ENCODE measurements at regions not wholly inside any gene's neighbourhood (a gene's known extent, or its start where the extent isn't known, plus 50 kb on each side); places are given as distances from the start of the nearest gene placed in this dataset.

GRCh38 chr18:46291149-46291548 is 187.0 kb downstream of the HAUS1 start:
- no peaks in the 10 kb centered on the region for H3K27me3 ChIP-seq (ENCODE audit: control insufficient read depth, insufficient read depth, low read length)
- no peak for DNase-seq (ENCODE audit: low read depth, low spot score)
- TF ChIP-seq POLR2AphosphoS5 (IDR thresholded peaks at IDR 0.05; ENCODE audit: low read depth, low read length): no peak
- in situ Hi-C loops (cut with HindIII; ENCODE audit: low pct_unique_long_range_greater_than_20kb, low sequenced_read_pairs) (no loop called here), intact Hi-C loops (cut with micrococcal nuclease; ENCODE audit: unreplicated experiment) (no loop called here)
- no peak overlapping the region for H3K4me3 ChIP-seq (ENCODE audit: low read depth in 2 of 2, low read length in 2 of 2)
- CTCF ChIA-PET: no interaction called here
- no TSS peak for BruUV-seq (replicated peaks)
- no peaks in the 10 kb centered on the region for H3K4me1 ChIP-seq (ENCODE audit: control insufficient read depth, insufficient read depth, low read length)
- H3K36me3 ChIP-seq (ENCODE audit: control insufficient read depth, insufficient read depth, low read length): no peaks in the 10 kb centered on the region
- no peak overlapping the region for H3K27ac ChIP-seq (ENCODE audit: low read length)
- POLR2A ChIA-PET: no interaction called here
- no peaks in the 10 kb centered on the region for H3K9me3 ChIP-seq (ENCODE audit: control insufficient read depth, insufficient read depth, low read depth, low read length)
- ATAC-seq: no peak

GRCh38 chr18:46293742-46294181 is 189.6 kb downstream of the HAUS1 start:
- Histone ChIP-seq H3K36me3 (ENCODE audit: control insufficient read depth, insufficient read depth, low read length) (no peaks in the 10 kb centered on the region), H3K9me3 (ENCODE audit: control insufficient read depth, insufficient read depth, low read depth, low read length) (no peaks in the 10 kb centered on the region), H3K4me3 (ENCODE audit: low read depth in 2 of 2, low read length in 2 of 2) (no peak overlapping the region), H3K27me3 (ENCODE audit: control insufficient read depth, insufficient read depth, low read length) (no peaks in the 10 kb centered on the region), H3K27ac (ENCODE audit: low read length) (no peak overlapping the region), H3K4me1 (ENCODE audit: control insufficient read depth, insufficient read depth, low read length) (no peaks in the 10 kb centered on the region)
- ChIA-PET CTCF (interaction anchor here (0.8 kb wide), 1 partner anchor 12 kb away, joined by 3 read pairs; no protein-coding TSS in a partner anchor), POLR2A (no interaction called here)
- BruUV-seq (replicated peaks): no TSS peak
- DNase-seq (ENCODE audit: low read depth, low spot score) (no peak), ATAC-seq (no peak)
- in situ Hi-C loops (cut with HindIII; ENCODE audit: low pct_unique_long_range_greater_than_20kb, low sequenced_read_pairs): no loop called here
- intact Hi-C loops (cut with micrococcal nuclease; ENCODE audit: unreplicated experiment): no loop called here
- TF ChIP-seq POLR2AphosphoS5 (IDR thresholded peaks at IDR 0.05; ENCODE audit: low read depth, low read length) (no peak), TCF7L2 (IDR thresholded peaks at IDR 0.05; ENCODE audit: low read depth, low read length) (no peak), CTCF (IDR thresholded peaks at IDR 0.05) (no peak), SIN3A (IDR thresholded peaks at IDR 0.05; ENCODE audit: borderline replicate concordance, insufficient read depth, low read depth, low read length) (no peak)
- TF ChIP-seq, protein P1, sequence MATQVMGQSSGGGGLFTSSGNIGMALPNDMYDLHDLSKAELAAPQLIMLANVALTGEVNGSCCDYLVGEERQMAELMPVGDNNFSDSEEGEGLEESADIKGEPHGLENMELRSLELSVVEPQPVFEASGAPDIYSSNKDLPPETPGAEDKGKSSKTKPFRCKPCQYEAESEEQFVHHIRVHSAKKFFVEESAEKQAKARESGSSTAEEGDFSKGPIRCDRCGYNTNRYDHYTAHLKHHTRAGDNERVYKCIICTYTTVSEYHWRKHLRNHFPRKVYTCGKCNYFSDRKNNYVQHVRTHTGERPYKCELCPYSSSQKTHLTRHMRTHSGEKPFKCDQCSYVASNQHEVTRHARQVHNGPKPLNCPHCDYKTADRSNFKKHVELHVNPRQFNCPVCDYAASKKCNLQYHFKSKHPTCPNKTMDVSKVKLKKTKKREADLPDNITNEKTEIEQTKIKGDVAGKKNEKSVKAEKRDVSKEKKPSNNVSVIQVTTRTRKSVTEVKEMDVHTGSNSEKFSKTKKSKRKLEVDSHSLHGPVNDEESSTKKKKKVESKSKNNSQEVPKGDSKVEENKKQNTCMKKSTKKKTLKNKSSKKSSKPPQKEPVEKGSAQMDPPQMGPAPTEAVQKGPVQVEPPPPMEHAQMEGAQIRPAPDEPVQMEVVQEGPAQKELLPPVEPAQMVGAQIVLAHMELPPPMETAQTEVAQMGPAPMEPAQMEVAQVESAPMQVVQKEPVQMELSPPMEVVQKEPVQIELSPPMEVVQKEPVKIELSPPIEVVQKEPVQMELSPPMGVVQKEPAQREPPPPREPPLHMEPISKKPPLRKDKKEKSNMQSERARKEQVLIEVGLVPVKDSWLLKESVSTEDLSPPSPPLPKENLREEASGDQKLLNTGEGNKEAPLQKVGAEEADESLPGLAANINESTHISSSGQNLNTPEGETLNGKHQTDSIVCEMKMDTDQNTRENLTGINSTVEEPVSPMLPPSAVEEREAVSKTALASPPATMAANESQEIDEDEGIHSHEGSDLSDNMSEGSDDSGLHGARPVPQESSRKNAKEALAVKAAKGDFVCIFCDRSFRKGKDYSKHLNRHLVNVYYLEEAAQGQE (IDR thresholded peaks at IDR 0.05; ENCODE audit: insufficient read depth in 1 of 2, low read depth in 2 of 2, low read length in 1 of 2): no peak

GRCh38 chr18:46294318-46294717 is 190.1 kb downstream of the HAUS1 start:
- DNase-seq (ENCODE audit: low read depth, low spot score) (no peak), ATAC-seq (no peak)
- in situ Hi-C loops (cut with HindIII; ENCODE audit: low pct_unique_long_range_greater_than_20kb, low sequenced_read_pairs): no loop called here
- Histone ChIP-seq H3K4me1 (ENCODE audit: control insufficient read depth, insufficient read depth, low read length) (no peaks in the 10 kb centered on the region), H3K27me3 (ENCODE audit: control insufficient read depth, insufficient read depth, low read length) (no peaks in the 10 kb centered on the region), H3K4me3 (ENCODE audit: low read depth in 2 of 2, low read length in 2 of 2) (no peak overlapping the region), H3K9me3 (ENCODE audit: control insufficient read depth, insufficient read depth, low read depth, low read length) (no peaks in the 10 kb centered on the region), H3K36me3 (ENCODE audit: control insufficient read depth, insufficient read depth, low read length) (no peaks in the 10 kb centered on the region), H3K27ac (ENCODE audit: low read length) (no peak overlapping the region)
- intact Hi-C loops (cut with micrococcal nuclease; ENCODE audit: unreplicated experiment): no loop called here
- TF ChIP-seq CTCF (IDR thresholded peaks at IDR 0.05) (no peak), SIN3A (IDR thresholded peaks at IDR 0.05; ENCODE audit: borderline replicate concordance, insufficient read depth, low read depth, low read length) (no peak), TCF7L2 (IDR thresholded peaks at IDR 0.05; ENCODE audit: low read depth, low read length) (no peak), POLR2AphosphoS5 (IDR thresholded peaks at IDR 0.05; ENCODE audit: low read depth, low read length) (no peak)
- TF ChIP-seq, protein P1 (IDR thresholded peaks at IDR 0.05; ENCODE audit: insufficient read depth in 1 of 2, low read depth in 2 of 2, low read length in 1 of 2): no peak
- ChIA-PET POLR2A (no interaction called here), CTCF (no interaction called here)
- no TSS peak for BruUV-seq (replicated peaks)

Measured in Panc1 (cell line).